ENCODE measurements at regions not wholly inside any gene's neighbourhood (a gene's known extent, or its start where the extent isn't known, plus 50 kb on each side); places are given as distances from the start of the nearest gene placed in this dataset.

DNA sequence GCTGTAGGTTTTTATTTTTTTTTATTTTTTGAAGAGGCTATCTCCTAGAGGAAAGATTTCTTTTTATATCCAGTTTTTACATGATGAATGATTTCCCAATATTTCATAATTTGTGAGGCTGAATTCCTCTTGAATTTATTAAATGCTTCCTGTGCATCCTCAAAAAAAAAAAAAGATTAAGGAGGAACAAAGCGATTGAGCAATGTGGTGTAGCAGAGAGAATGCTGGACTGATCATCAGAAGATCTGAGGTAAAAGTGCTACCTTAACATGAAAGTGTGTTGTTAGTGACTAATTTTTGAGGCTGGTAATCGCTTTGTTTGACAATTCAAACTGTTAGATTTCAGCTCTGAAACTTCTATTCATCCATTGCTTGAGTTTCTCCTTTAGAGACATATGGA, 125.1 kb downstream of the ESM1 start:
- Histone ChIP-seq H3K36me3 (ENCODE audit: control insufficient read depth, insufficient read depth, low read length) (no peaks in the 10 kb centered on the region), H3K4me3 (ENCODE audit: low read depth, low read length) (no peak overlapping the region), H3K27me3 (ENCODE audit: control insufficient read depth, insufficient read depth, low read length) (no peaks in the 10 kb centered on the region)
- DNase-seq (ENCODE audit: low read depth) (peak; percentile 61), FAIRE-seq (no peak)
- TF ChIP-seq, protein P1, sequence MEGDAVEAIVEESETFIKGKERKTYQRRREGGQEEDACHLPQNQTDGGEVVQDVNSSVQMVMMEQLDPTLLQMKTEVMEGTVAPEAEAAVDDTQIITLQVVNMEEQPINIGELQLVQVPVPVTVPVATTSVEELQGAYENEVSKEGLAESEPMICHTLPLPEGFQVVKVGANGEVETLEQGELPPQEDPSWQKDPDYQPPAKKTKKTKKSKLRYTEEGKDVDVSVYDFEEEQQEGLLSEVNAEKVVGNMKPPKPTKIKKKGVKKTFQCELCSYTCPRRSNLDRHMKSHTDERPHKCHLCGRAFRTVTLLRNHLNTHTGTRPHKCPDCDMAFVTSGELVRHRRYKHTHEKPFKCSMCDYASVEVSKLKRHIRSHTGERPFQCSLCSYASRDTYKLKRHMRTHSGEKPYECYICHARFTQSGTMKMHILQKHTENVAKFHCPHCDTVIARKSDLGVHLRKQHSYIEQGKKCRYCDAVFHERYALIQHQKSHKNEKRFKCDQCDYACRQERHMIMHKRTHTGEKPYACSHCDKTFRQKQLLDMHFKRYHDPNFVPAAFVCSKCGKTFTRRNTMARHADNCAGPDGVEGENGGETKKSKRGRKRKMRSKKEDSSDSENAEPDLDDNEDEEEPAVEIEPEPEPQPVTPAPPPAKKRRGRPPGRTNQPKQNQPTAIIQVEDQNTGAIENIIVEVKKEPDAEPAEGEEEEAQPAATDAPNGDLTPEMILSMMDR (IDR thresholded peaks at IDR 0.05; ENCODE audit: insufficient read depth, low read length, severe bottlenecking): no peak

DNA sequence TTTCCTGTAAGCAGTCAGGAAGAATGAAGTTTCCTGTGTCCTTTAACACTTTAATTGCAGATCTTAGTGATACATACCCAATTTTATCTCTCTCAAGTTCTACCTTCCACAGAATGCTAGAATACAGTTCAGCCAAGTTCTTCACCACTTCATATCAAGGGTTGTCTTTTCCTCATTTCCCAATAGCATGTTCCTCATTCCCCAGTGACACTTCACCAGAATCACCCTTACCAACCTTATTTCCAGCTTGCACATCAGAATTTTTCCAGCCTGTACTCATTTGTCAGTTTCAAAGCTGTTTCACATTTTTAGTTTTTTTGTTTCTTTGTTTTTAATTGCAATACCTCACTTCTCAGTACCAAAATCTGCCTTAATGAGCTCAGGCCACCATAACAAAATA, 126.1 kb downstream of the ESM1 start:
- Histone ChIP-seq H3K27me3 (ENCODE audit: control insufficient read depth, insufficient read depth, low read length) (no peaks in the 10 kb centered on the region), H3K36me3 (ENCODE audit: control insufficient read depth, insufficient read depth, low read length) (no peaks in the 10 kb centered on the region), H3K4me3 (ENCODE audit: low read depth, low read length) (no peak overlapping the region)
- TF ChIP-seq, protein P1 (IDR thresholded peaks at IDR 0.05; ENCODE audit: insufficient read depth, low read length, severe bottlenecking): no peak
- peak; percentile 7 for FAIRE-seq
- DNase-seq (ENCODE audit: low read depth): peak; percentile 41

DNA sequence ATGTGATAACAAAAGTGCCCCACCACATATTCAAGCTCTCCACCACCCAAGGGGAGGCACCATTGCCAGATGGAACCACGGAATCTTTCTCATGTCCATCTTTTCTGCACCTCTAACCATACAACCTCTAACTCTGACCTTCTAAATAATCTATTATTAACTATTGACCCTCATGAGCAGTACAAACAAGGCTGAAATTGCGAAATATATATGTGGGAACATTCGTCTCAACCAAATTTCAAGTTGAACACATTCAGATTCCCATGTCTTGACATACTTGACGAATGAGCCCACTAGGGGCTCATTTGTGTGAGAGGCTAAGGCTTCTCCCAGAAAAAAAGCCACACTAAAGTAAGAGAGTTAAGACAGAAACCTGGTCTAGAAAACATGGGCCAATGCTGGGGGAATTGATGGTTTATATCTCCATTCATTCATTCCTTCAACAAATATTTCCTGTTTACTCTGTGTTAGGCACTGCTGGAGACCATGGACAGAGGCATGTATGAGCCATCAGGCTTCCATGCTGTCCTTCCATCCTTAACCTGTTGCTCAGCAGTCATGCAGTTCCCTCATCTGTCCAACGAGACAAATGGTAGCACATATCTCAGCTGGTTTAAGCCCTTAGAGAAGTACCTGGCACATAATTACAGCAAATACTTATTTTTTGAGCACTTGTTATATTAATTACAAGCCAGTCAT, 130.4 kb downstream of the ESM1 start:
- Histone ChIP-seq H3K4me3 (ENCODE audit: low read depth, low read length) (no peak overlapping the region), H3K27me3 (ENCODE audit: control insufficient read depth, insufficient read depth, low read length) (no peaks in the 10 kb centered on the region), H3K36me3 (ENCODE audit: control insufficient read depth, insufficient read depth, low read length) (no peaks in the 10 kb centered on the region)
- DNase-seq (ENCODE audit: low read depth): no peak
- FAIRE-seq: no peak
- TF ChIP-seq, protein P1 (IDR thresholded peaks at IDR 0.05; ENCODE audit: insufficient read depth, low read length, severe bottlenecking): no peak

DNA sequence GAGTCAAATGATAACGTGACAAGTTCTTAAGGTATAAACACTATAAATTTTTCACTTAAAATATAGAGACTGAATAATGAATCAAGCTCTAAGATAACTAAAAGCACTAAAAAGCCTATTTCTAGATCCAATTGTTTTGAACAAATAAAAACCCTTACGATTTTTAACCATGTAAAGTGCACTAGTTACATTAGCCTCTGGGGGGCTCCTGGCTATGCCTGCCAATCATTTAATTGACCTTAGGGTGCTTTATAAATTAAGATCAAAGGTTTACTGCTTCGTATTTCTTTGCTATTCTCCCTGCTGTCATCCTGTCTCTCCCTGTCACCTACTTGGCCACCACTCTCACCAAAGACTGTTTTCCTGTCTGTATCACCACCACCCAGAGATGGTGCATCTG, 133.4 kb downstream of the ESM1 start:
- TF ChIP-seq, protein P1 (IDR thresholded peaks at IDR 0.05; ENCODE audit: insufficient read depth, low read length, severe bottlenecking): no peak
- no peak overlapping the region for H3K4me3 ChIP-seq (ENCODE audit: low read depth, low read length)
- no peaks in the 10 kb centered on the region for H3K36me3 ChIP-seq (ENCODE audit: control insufficient read depth, insufficient read depth, low read length)
- FAIRE-seq (no peak), DNase-seq (ENCODE audit: low read depth) (no peak)
- no peaks in the 10 kb centered on the region for H3K27me3 ChIP-seq (ENCODE audit: control insufficient read depth, insufficient read depth, low read length)

DNA sequence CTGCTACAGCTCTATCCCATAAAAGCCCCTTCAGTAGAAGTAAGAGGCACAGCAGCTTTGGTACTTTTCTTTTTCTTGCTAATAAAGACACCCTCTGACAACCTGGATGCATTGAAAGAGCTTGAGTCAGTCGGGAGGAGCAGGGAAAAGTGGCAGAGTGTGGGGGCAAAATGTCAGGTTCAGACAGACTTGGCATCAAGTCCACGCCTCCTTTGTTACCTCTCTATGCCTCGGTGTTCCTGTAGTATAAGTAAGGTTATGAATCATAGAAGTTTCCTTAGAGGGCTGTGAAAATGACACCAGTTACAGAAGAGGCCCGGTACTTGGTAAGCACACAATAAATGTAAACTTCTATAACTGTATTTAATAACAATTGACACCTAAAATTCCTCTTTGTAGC, 133.9 kb downstream of the ESM1 start:
- FAIRE-seq: no peak
- Histone ChIP-seq H3K4me3 (ENCODE audit: low read depth, low read length) (no peak overlapping the region), H3K27me3 (ENCODE audit: control insufficient read depth, insufficient read depth, low read length) (no peaks in the 10 kb centered on the region), H3K36me3 (ENCODE audit: control insufficient read depth, insufficient read depth, low read length) (no peaks in the 10 kb centered on the region)
- DNase-seq (ENCODE audit: low read depth): peak; percentile 83
- TF ChIP-seq, protein P1 (IDR thresholded peaks at IDR 0.05; ENCODE audit: insufficient read depth, low read length, severe bottlenecking): no peak

DNA sequence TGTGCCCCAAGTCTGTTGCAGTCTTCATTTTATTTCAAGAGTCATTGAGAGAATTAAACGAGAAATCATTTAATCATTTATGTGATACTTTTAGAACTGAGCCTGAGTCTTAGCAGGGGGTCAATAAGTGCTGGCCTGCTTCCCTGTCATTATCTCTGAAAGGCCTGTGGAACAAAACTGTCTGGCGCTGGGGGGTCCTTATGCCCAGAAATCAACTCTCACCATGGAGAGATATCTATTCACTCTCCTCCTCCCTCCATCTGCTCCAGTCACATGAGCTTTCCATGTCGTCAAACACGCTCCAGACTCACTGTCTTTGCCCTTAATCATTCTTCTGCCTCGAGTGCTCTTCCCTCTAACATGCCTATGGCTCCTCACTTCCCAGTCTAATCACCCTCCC, 136.8 kb downstream of the ESM1 start:
- FAIRE-seq: no peak
- TF ChIP-seq, protein P1 (IDR thresholded peaks at IDR 0.05; ENCODE audit: insufficient read depth, low read length, severe bottlenecking): no peak
- no peak for DNase-seq (ENCODE audit: low read depth)
- no peaks in the 10 kb centered on the region for H3K27me3 ChIP-seq (ENCODE audit: control insufficient read depth, insufficient read depth, low read length)
- H3K36me3 ChIP-seq (ENCODE audit: control insufficient read depth, insufficient read depth, low read length): no peaks in the 10 kb centered on the region
- H3K4me3 ChIP-seq (ENCODE audit: low read depth, low read length): no peak overlapping the region

Measured in bronchial epithelial cell (primary cell).